ENCODE measurements at regions not wholly inside any gene's neighbourhood (a gene's known extent, or its start where the extent isn't known, plus 50 kb on each side); places are given as distances from the start of the nearest gene placed in this dataset.
A peak's percentile ranks its signal among the peaks of the same experiment; 100 is the strongest.

DNA sequence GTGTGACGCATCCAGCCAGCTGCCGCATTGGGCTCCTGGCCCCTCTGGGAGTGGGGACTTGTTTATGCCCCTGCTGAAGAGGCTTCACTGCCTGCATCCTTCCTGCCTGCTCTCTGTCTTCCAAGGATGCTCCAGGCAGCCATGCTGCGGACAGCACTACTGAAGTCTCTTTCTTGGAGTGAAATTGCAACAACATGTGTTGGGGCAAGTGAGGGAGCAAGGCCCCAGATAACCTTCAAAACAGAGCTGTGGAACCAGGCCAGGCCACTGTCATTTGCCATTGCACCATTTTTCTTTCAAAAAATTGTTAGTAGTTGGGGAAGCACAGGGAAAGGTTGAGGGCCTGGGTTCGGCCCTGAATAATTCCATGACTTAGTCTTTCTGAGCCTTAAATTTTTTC, 169.6 kb upstream of the ADRA1B start:
- Mint-ChIP-seq H3K27ac (no peak overlapping the region), H3K4me1 (no peaks in the 10 kb centered on the region), H3K4me3 (no peak overlapping the region), H3K36me3 (no peaks in the 10 kb centered on the region), H3K9me3 (ENCODE audit: low read depth) (peaks cover 5% of the 10 kb centered on the region), H3K27me3 (peaks cover 2% of the 10 kb centered on the region)
- ATAC-seq (no peak), DNase-seq (no peak)
- CTCF ChIA-PET, result no interaction called here

DNA sequence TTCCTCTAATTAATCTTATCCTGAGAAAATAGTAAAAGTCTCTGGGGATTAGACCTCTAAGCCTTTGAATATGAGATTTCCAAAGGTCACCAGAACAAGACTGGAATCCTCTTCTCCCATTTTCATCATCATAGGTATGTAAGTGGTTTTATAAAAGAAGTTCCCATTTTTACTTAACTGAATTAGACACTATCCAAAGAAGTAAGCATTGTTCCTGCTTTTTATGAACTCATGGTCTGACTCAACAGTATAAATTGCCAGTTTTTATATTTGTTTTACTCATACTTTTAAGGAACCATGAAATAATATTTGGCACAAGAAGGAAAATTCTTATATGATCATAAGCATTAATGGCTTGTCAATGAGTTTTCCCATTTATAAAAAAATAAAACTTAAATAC, 167.1 kb upstream of the ADRA1B start:
- DNase-seq, result no peak
- Mint-ChIP-seq H3K36me3 (no peaks in the 10 kb centered on the region), H3K9me3 (ENCODE audit: low read depth) (peaks cover 3% of the 10 kb centered on the region), H3K4me3 (no peak overlapping the region), H3K27me3 (peaks cover 5% of the 10 kb centered on the region), H3K27ac (no peak overlapping the region), H3K4me1 (no peaks in the 10 kb centered on the region)
- ATAC-seq, result no peak
- CTCF ChIA-PET, result no interaction called here

DNA sequence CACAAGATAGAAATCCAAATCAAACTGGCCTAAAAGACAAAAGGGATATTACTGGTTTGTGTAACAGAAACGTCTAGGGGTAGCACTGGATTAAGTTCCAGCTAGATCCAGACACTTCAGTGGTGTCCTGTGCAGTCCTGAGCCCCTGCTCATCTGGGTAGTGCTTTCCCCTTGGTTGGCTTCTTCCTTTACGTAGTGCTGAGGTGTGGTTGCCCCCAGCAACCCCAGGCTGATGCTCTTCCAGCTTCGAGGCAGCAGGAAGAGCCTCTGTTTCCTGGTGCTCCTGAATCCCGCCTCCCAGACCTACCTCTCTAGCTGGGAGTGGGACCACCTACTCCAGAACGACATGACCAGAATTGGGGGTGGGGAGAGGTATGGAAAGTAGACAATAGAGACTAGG, 166.1 kb upstream of the ADRA1B start:
- DNase-seq (no peak), ATAC-seq (no peak)
- Mint-ChIP-seq H3K4me3 (no peak overlapping the region), H3K9me3 (ENCODE audit: low read depth) (peaks cover 3% of the 10 kb centered on the region), H3K27me3 (peaks cover 5% of the 10 kb centered on the region), H3K27ac (no peak overlapping the region), H3K4me1 (no peaks in the 10 kb centered on the region), H3K36me3 (no peaks in the 10 kb centered on the region)
- CTCF ChIA-PET, result no interaction called here

DNA sequence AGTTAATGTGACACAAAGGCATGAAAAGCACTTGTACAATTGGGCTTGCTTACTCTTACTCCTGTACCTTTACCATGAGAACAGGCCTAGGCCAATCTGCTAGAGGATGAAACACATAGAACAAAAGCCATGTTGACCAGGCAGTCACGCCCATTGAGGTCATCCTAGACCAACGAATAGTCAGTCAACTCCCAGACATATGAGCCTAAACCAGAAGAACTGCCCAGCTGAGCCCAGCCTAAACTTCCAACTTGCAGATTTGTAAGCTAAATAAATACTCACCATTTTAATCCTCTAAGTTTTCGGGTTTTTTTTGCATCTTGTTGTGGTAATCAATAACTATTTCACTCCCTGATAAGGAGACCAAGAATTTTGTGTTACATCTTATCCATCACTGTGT, 164.8 kb upstream of the ADRA1B start:
- no peaks in the 10 kb centered on the region for H3K4me1 Mint-ChIP-seq
- H3K36me3 Mint-ChIP-seq, result no peaks in the 10 kb centered on the region
- H3K27ac Mint-ChIP-seq, result no peak overlapping the region
- CTCF ChIA-PET, result interaction anchor here (1.4 kb wide), 1 partner anchor 236 kb away, joined by 3 read pairs; no protein-coding TSS in a partner anchor
- H3K9me3 Mint-ChIP-seq (ENCODE audit: low read depth), result peaks cover 3% of the 10 kb centered on the region
- H3K27me3 Mint-ChIP-seq, result peaks cover 5% of the 10 kb centered on the region
- no peak for DNase-seq
- no peak for ATAC-seq
- H3K4me3 Mint-ChIP-seq, result no peak overlapping the region

DNA sequence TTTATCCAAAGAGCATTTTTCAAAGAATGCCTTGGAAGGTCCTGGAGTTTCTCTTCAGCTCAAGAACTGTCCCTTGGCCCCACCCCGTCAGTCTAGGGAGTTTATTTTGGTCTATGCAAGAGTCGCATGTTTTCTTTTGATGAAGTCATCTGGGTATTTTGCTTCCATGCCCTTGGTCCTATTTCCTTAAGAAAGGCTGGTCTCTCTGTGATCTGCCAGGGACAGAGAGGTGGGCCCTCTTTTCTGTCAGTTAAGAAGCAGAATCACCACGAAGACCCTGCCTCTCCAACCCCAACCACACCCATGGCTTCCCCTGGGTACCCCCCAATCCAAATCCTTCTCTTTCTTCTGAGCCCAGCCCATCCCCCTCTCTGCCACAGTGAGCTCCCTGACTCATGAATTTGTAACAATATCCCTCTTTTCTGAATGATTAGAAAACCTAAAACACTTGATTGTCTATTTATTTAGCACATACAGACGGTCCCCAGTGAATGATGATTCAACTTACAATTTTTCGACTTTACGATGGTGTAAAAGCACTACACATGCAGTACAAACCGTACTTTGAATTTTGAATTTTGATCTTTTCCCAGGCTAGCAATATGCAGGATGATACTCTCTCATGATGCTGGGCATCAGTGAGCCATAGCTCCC, 163.5 kb upstream of the ADRA1B start:
- DNase-seq (no peak), ATAC-seq (no peak)
- H3K4me3 Mint-ChIP-seq, result no peak overlapping the region
- H3K36me3 Mint-ChIP-seq, result no peaks in the 10 kb centered on the region
- no peak overlapping the region for H3K27ac Mint-ChIP-seq
- no peaks in the 10 kb centered on the region for H3K4me1 Mint-ChIP-seq
- CTCF ChIA-PET, result no interaction called here
- H3K9me3 Mint-ChIP-seq (ENCODE audit: low read depth), result peaks cover 3% of the 10 kb centered on the region
- H3K27me3 Mint-ChIP-seq, result peaks cover 5% of the 10 kb centered on the region

DNA sequence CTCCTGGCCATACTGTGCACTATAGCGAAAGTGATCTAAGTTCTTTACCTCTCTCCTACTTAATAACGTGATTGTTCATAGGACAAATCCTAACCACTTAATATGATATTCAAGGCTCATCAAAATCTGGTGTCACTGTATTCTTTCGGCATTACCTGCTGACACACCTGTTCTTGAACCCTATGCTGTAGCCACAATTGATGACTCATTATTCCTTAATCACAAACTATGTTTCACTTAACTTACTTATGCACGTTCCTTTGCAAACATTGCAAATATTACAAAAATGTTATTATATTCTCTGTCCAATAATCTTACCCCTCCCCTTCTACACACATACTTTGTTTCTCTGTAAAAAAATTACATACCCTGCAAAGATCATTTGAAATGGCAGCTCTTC, 158.1 kb upstream of the ADRA1B start:
- peaks cover under 1% of the 10 kb centered on the region for H3K4me1 Mint-ChIP-seq
- H3K27ac Mint-ChIP-seq, result no peak overlapping the region
- DNase-seq (no peak), ATAC-seq (no peak)
- no peaks in the 10 kb centered on the region for H3K36me3 Mint-ChIP-seq
- H3K27me3 Mint-ChIP-seq, result peaks cover 17% of the 10 kb centered on the region
- CTCF ChIA-PET, result no interaction called here
- no peak overlapping the region for H3K4me3 Mint-ChIP-seq
- no peaks in the 10 kb centered on the region for H3K9me3 Mint-ChIP-seq (ENCODE audit: low read depth)

DNA sequence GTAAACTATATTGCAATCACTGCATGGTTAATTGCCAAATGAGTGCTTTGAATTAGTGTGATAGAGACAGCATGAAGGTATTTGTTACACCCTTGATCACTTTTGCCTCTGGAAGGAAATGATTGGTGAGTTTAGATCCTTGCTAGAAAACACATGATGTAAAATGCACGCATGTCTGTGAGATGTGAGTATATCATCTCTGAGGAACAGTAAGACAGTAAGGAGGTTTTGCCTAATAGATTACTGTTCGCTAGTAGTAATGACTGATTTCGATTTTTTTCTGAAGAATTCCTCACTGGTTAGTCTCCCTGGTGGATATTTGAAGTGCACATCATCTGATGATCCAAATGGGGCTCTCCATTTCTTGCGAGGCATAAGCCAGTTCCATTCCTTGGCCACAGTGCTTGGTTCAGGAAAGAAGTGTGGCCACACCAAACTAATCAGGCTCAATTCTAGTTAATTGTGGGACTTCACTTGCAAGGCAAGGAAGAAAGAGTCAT, 156.4 kb upstream of the ADRA1B start:
- Mint-ChIP-seq H3K27me3 (peaks cover 17% of the 10 kb centered on the region), H3K4me3 (no peak overlapping the region), H3K27ac (no peak overlapping the region), H3K9me3 (ENCODE audit: low read depth) (no peaks in the 10 kb centered on the region), H3K4me1 (peaks cover 14% of the 10 kb centered on the region), H3K36me3 (no peaks in the 10 kb centered on the region)
- DNase-seq, result no peak
- no peak for ATAC-seq
- CTCF ChIA-PET, result no interaction called here

DNA sequence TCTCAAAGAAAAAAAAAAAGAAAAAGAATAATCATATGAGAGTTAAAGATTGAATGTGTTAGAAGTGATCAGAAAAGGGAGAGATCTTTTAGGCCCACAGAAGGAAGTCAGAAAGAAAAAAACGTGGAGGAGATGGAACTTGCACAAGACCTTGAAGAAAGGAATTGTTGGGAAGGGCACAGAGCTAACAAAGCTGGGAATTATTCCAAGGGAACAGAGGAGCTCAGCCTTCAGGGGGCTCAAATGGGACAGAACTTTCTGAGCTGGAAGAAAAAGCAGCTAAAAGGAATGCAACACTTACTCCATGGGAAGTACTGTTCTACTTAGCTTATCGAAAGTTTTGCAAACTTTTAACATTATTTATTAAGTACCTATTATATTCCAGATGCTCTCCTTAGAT, 153.4 kb upstream of the ADRA1B start:
- no peaks in the 10 kb centered on the region for H3K36me3 Mint-ChIP-seq
- no peak for ATAC-seq
- no peak overlapping the region for H3K27ac Mint-ChIP-seq
- H3K4me3 Mint-ChIP-seq, result no peak overlapping the region
- H3K27me3 Mint-ChIP-seq, result peaks cover 36% of the 10 kb centered on the region
- no peaks in the 10 kb centered on the region for H3K9me3 Mint-ChIP-seq (ENCODE audit: low read depth)
- peaks cover 14% of the 10 kb centered on the region for H3K4me1 Mint-ChIP-seq
- no peak for DNase-seq
- CTCF ChIA-PET, result no interaction called here

DNA sequence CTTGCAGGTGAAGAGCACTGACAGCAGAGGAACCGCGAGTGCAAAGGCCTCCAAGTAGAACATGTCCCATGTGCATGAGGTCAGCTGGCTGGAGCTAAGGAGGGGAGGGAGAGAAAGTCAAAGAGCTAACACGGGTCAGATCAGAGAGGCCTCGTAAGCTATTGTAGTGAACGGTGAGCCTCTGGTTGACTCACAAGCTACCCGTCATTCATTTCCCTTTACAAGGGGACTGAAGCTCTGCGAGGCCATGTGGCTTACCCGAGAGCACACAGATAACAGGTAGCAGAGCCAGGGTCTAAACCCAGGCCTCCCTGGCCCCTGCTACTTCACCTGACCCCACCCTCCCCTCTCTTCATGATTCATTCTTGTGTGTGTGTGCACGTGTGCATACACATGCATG, 152.7 kb upstream of the ADRA1B start:
- Mint-ChIP-seq H3K4me1 (peaks cover 14% of the 10 kb centered on the region), H3K27me3 (peaks cover 38% of the 10 kb centered on the region), H3K27ac (no peak overlapping the region), H3K36me3 (no peaks in the 10 kb centered on the region), H3K4me3 (no peak overlapping the region), H3K9me3 (ENCODE audit: low read depth) (no peaks in the 10 kb centered on the region)
- CTCF ChIA-PET, result no interaction called here
- DNase-seq (no peak), ATAC-seq (no peak)

DNA sequence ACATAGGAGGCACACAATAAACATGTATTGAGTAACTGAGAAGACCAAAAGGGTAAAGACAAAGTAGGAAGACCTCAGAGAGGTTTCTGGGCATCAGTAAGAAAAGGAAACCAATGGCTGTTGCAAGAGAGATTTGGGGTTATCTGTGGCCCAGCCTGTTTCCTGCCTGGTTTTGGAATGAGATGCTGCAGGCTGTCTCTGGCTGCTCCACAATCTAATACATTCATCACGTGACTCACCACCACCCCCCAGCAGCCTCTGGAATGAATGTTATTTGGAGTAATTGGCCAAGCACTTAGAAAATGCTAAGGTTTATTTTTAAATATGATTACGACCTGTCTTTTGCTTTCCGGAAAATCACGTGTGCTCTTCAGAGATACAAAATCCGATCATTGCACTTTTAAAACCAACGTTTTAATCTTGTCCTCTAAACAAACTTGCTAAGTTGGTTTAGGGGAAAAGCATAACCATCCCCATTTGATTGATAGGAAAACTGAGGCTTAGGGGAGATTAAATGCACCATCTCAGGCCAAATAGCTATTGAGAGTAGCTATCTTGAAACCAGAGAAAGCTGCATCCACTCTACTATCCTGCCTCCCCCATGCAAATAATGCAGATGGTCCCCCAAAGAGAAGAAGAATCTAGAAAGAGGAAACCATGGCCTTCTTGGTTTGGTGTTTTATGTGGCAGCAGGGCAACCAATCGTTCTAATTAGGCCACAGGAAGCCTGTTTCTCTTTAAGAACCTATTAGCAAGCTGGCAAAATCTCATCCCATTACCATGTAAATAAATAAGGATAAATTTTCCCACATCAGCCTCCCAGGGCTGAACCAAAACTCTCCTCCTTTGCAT, 151.8 kb upstream of the ADRA1B start:
- H3K9me3 Mint-ChIP-seq (ENCODE audit: low read depth), result no peaks in the 10 kb centered on the region
- peak; percentile 49 for DNase-seq
- ATAC-seq, result peak; percentile 9
- H3K27me3 Mint-ChIP-seq, result peaks cover 45% of the 10 kb centered on the region
- H3K4me1 Mint-ChIP-seq, result peaks cover 14% of the 10 kb centered on the region
- CTCF ChIA-PET, result no interaction called here
- no peak overlapping the region for H3K4me3 Mint-ChIP-seq
- H3K36me3 Mint-ChIP-seq, result no peaks in the 10 kb centered on the region
- H3K27ac Mint-ChIP-seq, result no peak overlapping the region

DNA sequence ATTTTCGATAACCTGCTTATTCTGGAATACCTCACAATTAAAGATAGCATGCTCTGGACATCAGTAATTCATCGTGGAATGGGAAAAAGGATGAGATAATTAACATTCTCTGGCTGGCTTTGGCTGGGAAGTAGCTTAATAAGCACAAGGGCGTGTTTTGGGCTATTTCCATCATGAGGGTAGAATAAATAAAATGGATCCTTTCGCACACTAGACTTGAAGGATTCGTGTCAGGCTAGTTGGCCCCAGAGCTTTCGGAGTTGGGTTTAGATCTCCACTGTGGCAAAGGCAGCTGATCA, 151.2 kb upstream of the ADRA1B start:
- H3K27me3 Mint-ChIP-seq, result peaks cover 42% of the 10 kb centered on the region
- H3K4me3 Mint-ChIP-seq, result no peak overlapping the region
- no peaks in the 10 kb centered on the region for H3K36me3 Mint-ChIP-seq
- no peaks in the 10 kb centered on the region for H3K9me3 Mint-ChIP-seq (ENCODE audit: low read depth)
- DNase-seq (no peak), ATAC-seq (no peak)
- H3K4me1 Mint-ChIP-seq, result peaks cover 14% of the 10 kb centered on the region
- CTCF ChIA-PET, result no interaction called here
- H3K27ac Mint-ChIP-seq, result no peak overlapping the region

DNA sequence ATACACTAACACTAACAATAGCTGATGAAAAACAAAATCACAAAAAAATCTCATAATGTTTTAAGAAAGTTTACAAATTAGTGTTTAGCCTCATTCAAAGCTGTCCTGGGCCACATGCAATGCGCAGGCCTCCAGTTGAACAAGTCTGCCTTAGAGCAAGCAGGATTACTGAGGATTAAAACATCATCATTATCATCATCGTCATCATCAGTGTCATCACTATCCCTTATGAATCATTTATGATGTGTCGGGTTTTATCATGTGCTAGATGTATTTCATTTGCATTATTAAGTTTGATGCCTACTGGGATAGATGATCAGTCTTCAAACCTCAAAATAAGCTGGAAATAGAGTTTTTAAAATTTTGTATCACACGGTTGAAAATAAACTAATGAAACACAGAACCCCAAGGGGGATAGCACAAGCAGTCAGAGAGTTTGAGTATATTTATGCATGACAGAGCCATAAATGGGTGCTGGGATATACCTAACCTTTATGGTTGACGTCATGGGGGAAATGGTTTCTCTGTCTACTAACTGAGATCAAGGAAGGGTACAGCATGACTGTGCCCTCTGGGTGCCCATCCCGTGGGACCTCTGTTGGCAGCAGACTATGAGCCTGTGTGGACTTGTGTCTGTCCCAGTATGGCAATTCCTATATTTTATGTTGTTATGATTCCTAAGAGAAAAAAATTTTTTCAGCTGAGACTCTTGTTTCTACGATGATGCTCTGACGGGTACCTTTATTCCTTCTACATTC, 150.3 kb upstream of the ADRA1B start:
- Mint-ChIP-seq H3K4me3 (no peak overlapping the region), H3K9me3 (ENCODE audit: low read depth) (no peaks in the 10 kb centered on the region), H3K27ac (no peak overlapping the region), H3K36me3 (no peaks in the 10 kb centered on the region), H3K4me1 (peaks cover 14% of the 10 kb centered on the region), H3K27me3 (peaks cover 36% of the 10 kb centered on the region)
- CTCF ChIA-PET, result no interaction called here
- DNase-seq (no peak), ATAC-seq (no peak)

DNA sequence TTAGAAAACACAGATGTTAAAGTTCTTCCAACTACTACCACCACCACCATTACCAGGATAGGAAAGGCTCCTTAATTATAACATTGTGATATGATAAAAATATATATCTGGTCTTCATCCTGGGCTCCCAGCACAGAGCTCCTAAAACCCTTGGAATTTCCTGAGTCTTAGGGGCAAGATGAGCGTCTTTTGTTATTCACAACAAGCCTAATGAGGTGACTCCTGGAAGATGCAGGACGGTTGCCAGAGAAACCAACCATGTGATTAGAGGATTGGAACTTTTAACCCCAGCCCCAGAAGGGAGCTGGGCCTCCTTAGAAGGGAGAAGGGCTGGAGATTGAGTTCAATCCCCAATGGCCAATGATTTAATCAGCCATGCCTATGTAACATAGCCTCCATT, 148.0 kb upstream of the ADRA1B start:
- Mint-ChIP-seq H3K27ac (no peak overlapping the region), H3K27me3 (peaks cover 34% of the 10 kb centered on the region), H3K36me3 (no peaks in the 10 kb centered on the region), H3K9me3 (ENCODE audit: low read depth) (no peaks in the 10 kb centered on the region), H3K4me1 (peaks cover 17% of the 10 kb centered on the region), H3K4me3 (no peak overlapping the region)
- DNase-seq (no peak), ATAC-seq (no peak)
- CTCF ChIA-PET, result no interaction called here

DNA sequence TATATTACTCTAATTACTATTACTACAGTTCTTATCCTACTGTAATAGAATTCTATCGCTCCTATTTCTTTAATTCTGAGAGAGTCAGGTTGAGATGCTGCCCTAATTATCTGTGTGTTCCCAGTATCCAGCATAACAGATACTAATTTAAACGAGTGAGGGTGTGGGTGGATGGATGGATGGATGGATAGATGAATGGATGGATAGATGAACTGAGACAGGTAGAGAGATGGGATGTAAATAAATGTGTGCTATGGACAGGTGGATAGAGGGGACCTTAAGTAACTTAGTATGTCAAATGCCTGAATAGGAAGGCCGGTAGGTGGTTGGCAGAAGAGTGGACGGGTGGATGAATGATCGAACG, 143.6 kb upstream of the ADRA1B start:
- Mint-ChIP-seq H3K4me3 (peak overlapping the region; percentile 25), H3K9me3 (ENCODE audit: low read depth) (peaks cover 2% of the 10 kb centered on the region), H3K27ac (peak overlapping the region; percentile 16), H3K36me3 (no peaks in the 10 kb centered on the region), H3K27me3 (peaks cover 38% of the 10 kb centered on the region), H3K4me1 (peaks cover 14% of the 10 kb centered on the region)
- ATAC-seq, result no peak
- CTCF ChIA-PET, result no interaction called here
- no peak for DNase-seq
